Hindlimb muscle (tissue), 1 donor: ENCODE measurements at regions not wholly inside any gene's neighbourhood (a gene's known extent, or its start where the extent isn't known, plus 50 kb on each side); places are given as distances from the start of the nearest gene placed in this dataset.
"Not testable (repeated sequence)": the region's sequence is repeated elsewhere in the genome, so short reads cannot be mapped to it uniquely, and the experiment has no call there.

Source experiments
- DNase-seq: peaks from one replicate; pipeline ENCODE4 v3.0.0-alpha.2; 2013

- no peak for DNase-seq
Measured at GRCh38 chr4:12145768-12146167, 717.1 kb upstream of the HS3ST1 start.

DNA sequence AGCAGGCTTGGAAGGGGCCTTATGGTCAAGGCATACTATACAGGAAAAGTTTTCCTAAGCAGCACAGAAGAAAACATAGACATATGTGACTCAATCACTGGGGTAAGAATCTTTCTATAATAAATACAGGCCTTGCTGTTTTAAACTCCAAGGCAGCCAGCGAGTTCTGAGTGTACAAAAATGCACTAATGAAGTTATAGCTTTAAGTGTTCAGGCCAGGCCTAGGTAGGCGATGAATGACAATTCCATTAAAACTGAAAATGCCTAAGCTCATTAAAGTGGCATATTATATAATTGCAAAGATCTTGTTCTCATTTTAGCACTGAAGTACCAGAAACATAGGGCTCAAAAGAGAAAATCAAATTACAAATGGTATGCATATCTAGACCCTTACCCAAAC is 716.4 kb upstream of the HS3ST1 start:
- no peak for DNase-seq

- no peak for DNase-seq
Measured at GRCh38 chr4:12144051-12144450, 715.4 kb upstream of the HS3ST1 start.

- DNase-seq = no peak
Measured at GRCh38 chr4:12140864-12141263, 712.2 kb upstream of the HS3ST1 start.

GRCh38 chr4:12139296-12139695 is 710.6 kb upstream of the HS3ST1 start:
- DNase-seq = no peak

- DNase-seq = no peak
Measured at GRCh38 chr4:12138488-12138887, 709.8 kb upstream of the HS3ST1 start.

- DNase-seq = no peak
Measured at GRCh38 chr4:12137575-12137974, 708.9 kb upstream of the HS3ST1 start.

- DNase-seq = no peak
Measured at GRCh38 chr4:12126474-12126873, 697.8 kb upstream of the HS3ST1 start.

GRCh38 chr4:12124138-12124537 is 695.4 kb upstream of the HS3ST1 start:
- DNase-seq = no peak

- DNase-seq = no peak
Measured at GRCh38 chr4:12123707-12124106, 695.0 kb upstream of the HS3ST1 start.

GRCh38 chr4:12122316-12122715 is 693.6 kb upstream of the HS3ST1 start:
- no peak for DNase-seq

GRCh38 chr4:12120968-12121367 is 692.3 kb upstream of the HS3ST1 start:
- DNase-seq = no peak

GRCh38 chr4:12118651-12119213 is 690.0 kb upstream of the HS3ST1 start:
- DNase-seq = no peak

GRCh38 chr4:12116009-12116552 is 687.4 kb upstream of the HS3ST1 start:
- DNase-seq = no peak

DNA sequence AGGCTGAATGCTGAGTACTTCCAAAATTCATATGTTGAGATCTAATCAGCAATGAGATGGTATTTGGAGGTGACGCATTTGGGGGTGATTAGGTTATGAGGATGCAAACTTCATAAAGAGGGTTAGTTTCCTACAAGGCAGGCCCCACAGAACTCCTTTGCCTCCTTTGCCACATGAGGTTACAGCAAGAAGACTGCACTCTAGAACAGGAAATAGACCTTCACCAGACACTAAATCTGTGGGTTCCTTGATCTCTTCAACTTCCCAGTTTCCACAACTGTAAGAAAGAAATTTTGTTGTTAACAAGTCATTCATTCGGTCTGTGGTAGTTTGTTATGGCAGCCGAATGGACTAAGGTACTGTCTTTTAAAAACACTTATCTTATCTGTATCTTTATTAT is 681.9 kb upstream of the HS3ST1 start:
- DNase-seq = no peak

DNA sequence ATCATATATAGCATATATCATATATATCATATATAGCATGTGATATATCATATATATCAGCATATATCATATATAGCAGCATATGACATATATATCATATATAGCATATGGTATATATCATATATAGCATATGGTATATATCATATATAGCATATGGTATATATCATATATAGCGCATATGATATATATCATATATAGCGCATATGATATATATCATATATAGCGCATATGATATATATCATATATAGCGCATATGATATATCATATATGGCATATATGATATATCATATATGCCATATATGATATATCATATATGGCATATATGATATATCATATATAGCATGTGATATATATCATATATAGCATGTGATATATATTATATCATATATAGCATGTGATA is 680.4 kb upstream of the HS3ST1 start:
- not testable (repeated sequence) for DNase-seq

DNA sequence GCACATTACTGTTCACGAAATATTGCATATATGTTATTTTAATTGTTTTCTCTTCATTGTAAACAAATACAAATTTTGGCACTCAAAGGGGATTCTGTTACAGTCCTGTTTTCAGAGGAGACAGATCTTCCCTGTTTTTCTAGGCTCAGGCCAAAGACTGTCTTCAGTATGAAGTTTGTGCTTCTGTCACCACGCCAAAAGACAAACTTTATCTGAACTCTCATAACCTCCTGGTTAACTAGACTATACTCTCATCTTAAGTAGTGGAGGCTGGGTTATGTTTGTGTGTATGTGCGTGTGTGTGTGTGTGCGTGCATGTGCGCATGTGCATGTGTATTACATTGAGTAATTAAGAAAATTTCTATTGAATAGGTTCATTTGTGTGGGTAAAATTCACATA is 676.8 kb upstream of the HS3ST1 start:
- DNase-seq = no peak

DNA sequence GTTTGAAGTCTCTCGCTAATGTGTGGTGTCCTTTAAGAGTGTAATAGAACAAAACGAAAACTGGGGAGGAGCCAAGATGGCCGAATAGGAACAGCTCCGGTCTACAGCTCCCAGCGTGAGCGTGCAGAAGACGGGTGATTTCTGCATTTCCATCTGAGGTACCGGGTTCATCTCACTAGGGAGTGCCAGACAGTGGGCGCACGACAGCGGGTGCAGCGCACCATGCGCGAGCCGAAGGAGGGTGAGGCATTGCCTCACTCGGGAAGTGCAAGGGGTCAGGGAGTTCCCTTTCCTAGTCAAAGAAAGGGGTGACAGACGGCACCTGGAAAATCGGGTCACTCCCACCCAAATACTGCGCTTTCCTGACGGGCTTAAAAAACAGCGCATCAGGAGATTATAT is 661.2 kb upstream of the HS3ST1 start:
- DNase-seq = not testable (repeated sequence)

DNA sequence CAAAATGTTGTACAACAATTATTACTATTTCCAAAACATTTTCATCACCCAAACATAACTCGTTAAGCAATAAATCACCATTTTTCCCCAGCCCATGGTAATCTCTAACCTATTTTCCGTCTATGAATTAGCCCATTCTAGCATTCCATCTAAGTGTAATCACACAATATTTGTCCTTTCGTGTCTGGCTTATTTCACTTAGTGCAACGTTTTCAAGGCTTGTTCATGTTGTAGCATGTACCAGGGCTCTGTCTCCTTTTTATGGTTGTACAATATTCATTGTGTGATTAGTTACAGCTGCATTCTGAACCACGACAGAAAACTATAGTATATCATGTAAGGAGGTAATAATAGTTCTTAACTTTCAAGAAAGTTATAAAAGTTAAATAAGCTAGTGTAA is 656.0 kb upstream of the HS3ST1 start:
- DNase-seq = no peak

DNA sequence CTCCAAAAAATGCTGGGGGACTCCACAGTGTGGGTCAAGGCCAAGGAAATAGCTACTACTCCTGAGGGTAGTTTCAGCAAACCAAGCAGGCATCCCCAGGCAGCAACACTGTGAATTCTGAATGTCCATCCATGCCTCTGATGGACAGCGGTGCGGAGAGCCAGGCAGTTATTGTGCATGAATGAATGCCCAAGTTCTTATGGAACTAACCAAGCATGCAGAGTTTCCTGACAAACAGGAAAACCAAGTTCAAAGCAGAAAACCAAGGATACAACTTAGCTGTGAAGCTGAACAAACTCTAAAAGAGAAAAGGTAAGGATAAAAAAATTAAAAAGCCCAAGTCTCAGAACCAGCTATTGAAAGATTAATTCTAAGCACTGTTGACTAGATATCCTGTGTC is 642.6 kb upstream of the HS3ST1 start:
- DNase-seq = no peak

DNA sequence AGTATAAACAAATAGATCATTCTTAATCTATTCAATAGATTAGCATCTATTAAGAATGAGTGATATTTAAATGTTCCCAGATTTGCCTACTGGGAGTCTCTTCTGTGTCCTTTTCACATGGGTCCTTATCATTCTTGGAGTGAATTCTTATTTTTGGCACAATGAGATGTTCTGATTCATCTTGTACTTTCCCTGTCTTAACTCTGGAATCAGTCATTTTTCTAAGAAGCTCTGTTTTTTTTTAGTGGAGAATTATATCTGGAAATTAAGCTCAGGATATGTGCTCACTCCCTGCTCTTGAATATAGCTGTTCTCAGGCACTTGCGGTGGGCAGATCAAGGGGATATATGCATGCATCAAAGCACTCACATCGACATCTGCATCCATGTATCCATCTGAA is 625.3 kb upstream of the HS3ST1 start:
- no peak for DNase-seq

- DNase-seq = no peak
Measured at GRCh38 chr4:12053556-12053955, 624.9 kb upstream of the HS3ST1 start.

GRCh38 chr4:12050357-12050756 is 621.7 kb upstream of the HS3ST1 start:
- DNase-seq = no peak

DNA sequence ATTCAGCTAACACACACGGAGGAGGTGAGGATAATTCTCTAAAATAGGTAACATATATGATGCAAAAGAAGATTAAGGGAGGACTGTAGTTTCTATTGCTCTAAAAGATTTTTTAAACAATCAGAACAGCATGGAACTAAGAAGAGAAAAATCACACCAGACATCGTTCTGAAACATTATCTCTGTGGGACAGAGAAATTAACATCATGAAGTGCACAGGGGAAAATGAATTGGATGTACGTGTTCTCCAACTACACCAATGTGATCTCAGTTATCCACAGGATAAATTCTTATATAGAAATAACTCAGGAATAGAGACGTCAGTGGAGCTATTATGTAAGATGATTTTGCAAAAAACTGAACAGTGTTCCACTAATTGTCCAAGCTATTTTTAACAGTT is 614.1 kb upstream of the HS3ST1 start:
- no peak for DNase-seq

DNA sequence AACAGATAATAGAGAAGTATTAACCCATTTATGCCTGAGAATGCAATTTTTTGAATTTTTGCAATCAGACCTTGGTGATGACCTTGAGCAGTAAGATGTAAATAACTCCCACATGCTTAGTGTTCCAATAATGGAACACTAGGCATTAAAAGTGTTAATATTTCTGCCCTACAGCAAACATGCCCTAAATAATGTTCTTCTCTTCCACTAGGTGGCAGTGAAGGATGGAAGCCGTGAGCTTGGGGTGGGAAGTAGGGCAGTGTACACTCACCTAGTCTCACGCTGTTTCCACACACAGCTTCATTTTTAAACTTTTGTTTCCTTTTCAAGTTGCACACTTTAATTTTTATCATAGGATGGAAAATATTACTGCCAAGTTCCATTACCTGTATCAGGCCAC is 613.1 kb upstream of the HS3ST1 start:
- DNase-seq = no peak
